GM20000 (cell line): ENCODE measurements at regions not wholly inside any gene's neighbourhood (a gene's known extent, or its start where the extent isn't known, plus 50 kb on each side); places are given as distances from the start of the nearest gene placed in this dataset.

ENCODE experiments used
- DNase-seq: peaks from one replicate; pipeline ENCODE4 v3.0.0; 2012; ENCODE audit warnings: low spot score
- TF ChIP-seq, protein P1 (sequence below): IDR thresholded peaks from 2 replicates; pipeline ENCODE4 v1.5.1; 2012; ENCODE audit warnings: mild to moderate bottlenecking, control low read depth; ENCODE audit errors: extremely low read depth, missing control alignments

DNA sequence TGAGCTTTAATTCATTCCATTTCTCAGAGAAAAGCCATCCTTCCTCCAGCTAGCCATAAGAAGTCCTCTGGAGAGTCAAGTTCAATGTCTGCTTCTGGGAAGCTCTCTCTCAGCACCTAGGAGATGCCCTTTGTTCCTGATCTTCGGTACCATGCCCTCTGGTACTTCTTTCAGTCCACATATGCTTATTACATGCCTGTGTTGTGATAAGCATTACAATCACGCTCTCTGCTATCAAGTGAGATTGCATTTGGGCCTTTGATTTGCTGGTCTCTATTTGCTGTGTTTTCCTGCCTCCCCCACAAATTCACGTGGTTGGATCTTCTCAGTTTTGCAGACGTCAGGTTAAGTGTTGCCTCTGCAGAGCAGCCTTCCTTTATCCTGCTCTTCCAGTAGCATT, 178.1 kb downstream of the TOX3 start:
- TF ChIP-seq, protein P1, sequence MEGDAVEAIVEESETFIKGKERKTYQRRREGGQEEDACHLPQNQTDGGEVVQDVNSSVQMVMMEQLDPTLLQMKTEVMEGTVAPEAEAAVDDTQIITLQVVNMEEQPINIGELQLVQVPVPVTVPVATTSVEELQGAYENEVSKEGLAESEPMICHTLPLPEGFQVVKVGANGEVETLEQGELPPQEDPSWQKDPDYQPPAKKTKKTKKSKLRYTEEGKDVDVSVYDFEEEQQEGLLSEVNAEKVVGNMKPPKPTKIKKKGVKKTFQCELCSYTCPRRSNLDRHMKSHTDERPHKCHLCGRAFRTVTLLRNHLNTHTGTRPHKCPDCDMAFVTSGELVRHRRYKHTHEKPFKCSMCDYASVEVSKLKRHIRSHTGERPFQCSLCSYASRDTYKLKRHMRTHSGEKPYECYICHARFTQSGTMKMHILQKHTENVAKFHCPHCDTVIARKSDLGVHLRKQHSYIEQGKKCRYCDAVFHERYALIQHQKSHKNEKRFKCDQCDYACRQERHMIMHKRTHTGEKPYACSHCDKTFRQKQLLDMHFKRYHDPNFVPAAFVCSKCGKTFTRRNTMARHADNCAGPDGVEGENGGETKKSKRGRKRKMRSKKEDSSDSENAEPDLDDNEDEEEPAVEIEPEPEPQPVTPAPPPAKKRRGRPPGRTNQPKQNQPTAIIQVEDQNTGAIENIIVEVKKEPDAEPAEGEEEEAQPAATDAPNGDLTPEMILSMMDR, result no peak
- DNase-seq, result no peak

DNA sequence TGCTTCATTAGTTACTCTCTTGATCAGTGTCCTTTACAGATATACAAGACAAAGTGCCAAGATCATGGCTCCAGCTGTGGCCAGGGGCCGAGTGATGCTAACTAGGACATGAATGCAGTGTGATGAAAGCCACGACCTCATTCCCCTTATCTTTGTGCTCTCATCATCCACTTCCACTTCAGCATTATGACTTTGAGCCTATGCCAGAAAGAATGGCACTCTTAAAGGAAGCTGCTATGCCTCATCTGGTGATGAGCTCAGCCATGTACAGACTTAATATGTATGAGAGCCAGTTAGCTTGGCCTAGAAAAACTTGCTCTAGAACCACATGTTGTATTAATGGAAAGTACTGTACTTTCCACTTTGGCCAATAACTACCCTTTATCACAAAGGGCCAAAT, 179.1 kb downstream of the TOX3 start:
- DNase-seq, result no peak
- TF ChIP-seq, protein P1, result no peak

DNA sequence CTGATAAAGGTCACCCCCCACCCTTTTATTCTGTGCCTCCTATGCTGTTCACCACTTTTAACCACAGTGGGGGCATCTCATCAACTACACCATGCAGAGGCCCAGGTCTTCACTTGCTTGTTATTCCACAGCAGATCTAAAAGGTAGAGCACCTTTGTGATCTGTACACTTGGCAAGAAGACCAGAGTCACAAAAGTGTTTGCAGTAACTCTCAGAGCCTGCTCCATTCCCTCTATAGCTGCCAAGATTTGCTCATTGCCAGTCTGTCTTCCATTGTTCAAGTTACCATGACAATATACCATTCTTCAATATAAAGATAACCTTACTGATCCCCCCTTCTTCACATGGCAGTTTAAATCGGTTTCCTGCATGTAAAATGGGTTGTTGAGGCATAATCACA, 180.0 kb downstream of the TOX3 start:
- no peak for DNase-seq
- TF ChIP-seq, protein P1, result no peak

DNA sequence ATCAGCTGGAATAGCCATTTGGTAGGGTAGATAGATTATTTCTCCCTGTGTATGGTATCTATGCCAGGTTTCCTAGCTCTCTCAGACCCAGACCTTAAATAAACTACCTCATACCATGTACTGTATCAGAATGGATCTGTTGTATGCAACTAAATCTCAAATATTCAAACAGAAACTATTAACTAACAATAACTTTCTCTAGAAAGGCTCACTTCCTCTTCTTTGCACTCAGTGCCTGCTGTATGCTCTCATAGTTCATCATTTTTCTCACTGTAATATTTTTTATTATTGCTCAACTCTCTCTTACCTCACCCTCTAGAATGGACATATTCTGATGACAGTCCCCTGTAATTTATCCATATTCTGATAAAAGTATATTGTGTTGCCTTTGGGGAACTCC, 182.4 kb downstream of the TOX3 start:
- TF ChIP-seq, protein P1, result no peak
- DNase-seq, result no peak

DNA sequence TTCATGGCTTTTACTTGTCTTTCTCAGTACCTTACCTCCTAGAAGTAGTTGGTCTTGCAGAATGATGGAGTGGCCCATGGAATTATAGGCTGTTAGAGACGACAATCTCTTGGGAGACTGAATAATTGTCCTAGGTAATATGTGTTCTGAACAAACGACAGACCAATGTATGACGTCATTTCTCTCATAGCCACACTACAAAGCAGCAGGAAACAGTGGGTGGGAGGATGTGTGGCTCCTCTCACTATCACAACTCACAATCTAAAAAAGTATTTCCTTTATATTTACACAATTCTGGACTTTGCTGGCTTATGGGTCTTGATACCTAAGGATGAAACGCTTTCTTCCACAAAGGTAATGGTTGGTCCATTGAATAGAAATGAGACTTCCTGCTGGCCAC, 183.9 kb downstream of the TOX3 start:
- no peak for DNase-seq
- TF ChIP-seq, protein P1, result no peak

DNA sequence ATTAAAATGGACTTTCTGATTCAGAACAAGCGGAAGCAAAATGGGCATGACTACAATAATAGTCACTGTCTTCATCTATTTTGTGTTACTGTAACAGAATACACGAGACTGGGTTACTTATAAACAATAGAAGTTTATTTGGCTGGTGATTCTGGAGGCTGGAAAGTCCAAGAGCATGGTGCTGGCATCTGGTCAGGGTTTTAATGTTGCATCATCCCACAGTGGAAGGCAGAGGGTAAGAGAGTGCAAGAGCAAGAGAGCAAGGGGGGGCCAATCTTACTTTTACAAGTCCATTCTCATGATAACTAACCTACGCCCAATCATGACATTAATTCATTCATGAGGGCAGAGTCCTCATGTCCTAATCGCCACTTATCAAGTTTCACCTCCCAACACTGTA, 189.2 kb downstream of the TOX3 start:
- TF ChIP-seq, protein P1, result no peak
- DNase-seq, result no peak

DNA sequence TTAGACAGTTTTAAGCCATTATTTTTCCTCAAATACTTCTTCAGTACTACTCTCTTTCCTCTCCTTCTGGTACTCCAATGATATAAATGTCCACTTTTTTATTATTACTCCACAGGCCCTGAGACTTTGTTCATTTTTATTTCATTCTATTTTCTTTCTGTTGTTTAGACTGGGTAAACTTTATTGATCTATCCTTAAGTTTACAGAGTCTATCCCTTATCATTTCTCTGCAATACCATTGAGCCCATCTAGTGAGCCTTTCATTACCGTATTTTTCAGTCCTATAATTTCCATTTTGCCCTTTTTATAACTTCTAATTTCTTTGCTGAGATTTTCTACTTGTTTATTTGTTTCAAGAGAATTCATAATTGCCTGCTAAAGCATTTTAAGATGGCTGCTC, 193.7 kb downstream of the TOX3 start:
- TF ChIP-seq, protein P1, result no peak
- no peak for DNase-seq
